ENCODE measurements at regions not wholly inside any gene's neighbourhood (a gene's known extent, or its start where the extent isn't known, plus 50 kb on each side); places are given as distances from the start of the nearest gene placed in this dataset.

- no peak overlapping the region for H3K27ac ChIP-seq
- 80 to 82% methylated on average over 2 of the region's 2 CpGs for WGBS, 2 donors
- no peaks in the 10 kb centered on the region for H3K36me3 ChIP-seq
- H3K9me3 ChIP-seq, result no peaks in the 10 kb centered on the region
- DNase-seq (ENCODE audit: low spot score in 2 of 2), result no peak
- no peaks in the 10 kb centered on the region for H3K27me3 ChIP-seq
- H3K4me3 ChIP-seq, result no peak overlapping the region
- no peaks in the 10 kb centered on the region for H3K4me1 ChIP-seq
- TF ChIP-seq, protein P1, sequence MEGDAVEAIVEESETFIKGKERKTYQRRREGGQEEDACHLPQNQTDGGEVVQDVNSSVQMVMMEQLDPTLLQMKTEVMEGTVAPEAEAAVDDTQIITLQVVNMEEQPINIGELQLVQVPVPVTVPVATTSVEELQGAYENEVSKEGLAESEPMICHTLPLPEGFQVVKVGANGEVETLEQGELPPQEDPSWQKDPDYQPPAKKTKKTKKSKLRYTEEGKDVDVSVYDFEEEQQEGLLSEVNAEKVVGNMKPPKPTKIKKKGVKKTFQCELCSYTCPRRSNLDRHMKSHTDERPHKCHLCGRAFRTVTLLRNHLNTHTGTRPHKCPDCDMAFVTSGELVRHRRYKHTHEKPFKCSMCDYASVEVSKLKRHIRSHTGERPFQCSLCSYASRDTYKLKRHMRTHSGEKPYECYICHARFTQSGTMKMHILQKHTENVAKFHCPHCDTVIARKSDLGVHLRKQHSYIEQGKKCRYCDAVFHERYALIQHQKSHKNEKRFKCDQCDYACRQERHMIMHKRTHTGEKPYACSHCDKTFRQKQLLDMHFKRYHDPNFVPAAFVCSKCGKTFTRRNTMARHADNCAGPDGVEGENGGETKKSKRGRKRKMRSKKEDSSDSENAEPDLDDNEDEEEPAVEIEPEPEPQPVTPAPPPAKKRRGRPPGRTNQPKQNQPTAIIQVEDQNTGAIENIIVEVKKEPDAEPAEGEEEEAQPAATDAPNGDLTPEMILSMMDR (IDR thresholded peaks at IDR 0.05), result no peak
- TF ChIP-seq EP300 (IDR thresholded peaks at IDR 0.05) (no peak), POLR2A (IDR thresholded peaks at IDR 0.05) (no peak)
Measured at GRCh38 chr6:95785785-95786184, 208.4 kb downstream of the MANEA start.

GRCh38 chr6:95786802-95787201 lies 209.5 kb downstream of the MANEA start:
- Histone ChIP-seq H3K9me3 (no peaks in the 10 kb centered on the region), H3K4me1 (no peaks in the 10 kb centered on the region), H3K27me3 (no peaks in the 10 kb centered on the region), H3K36me3 (no peaks in the 10 kb centered on the region), H3K4me3 (no peak overlapping the region), H3K27ac (no peak overlapping the region)
- 76 to 85% methylated on average over 3 of the region's 3 CpGs for WGBS, 2 donors
- TF ChIP-seq EP300 (IDR thresholded peaks at IDR 0.05) (no peak), POLR2A (IDR thresholded peaks at IDR 0.05) (no peak)
- TF ChIP-seq, protein P1 (IDR thresholded peaks at IDR 0.05), result no peak
- no peak for DNase-seq (ENCODE audit: low spot score in 2 of 2)

- WGBS, 2 donors, result 72 to 83% methylated on average over 7 of the region's 7 CpGs
Measured at GRCh38 chr6:95790787-95791186, 213.5 kb downstream of the MANEA start.

GRCh38 chr6:95794749-95795148 lies 217.4 kb downstream of the MANEA start:
- H3K27me3 ChIP-seq, result no peaks in the 10 kb centered on the region
- no peak overlapping the region for H3K27ac ChIP-seq
- H3K36me3 ChIP-seq, result no peaks in the 10 kb centered on the region
- peaks cover 0 to 5% (median 0%) of the 10 kb centered on the region in 4 donors for H3K9me3 ChIP-seq
- H3K4me3 ChIP-seq, result no peak overlapping the region
- TF ChIP-seq POLR2A (IDR thresholded peaks at IDR 0.05), result no peak
- no peak for TF ChIP-seq EP300 (IDR thresholded peaks at IDR 0.05)
- TF ChIP-seq, protein P1 (IDR thresholded peaks at IDR 0.05), result no peak
- no peaks in the 10 kb centered on the region for H3K4me1 ChIP-seq
- DNase-seq (ENCODE audit: low spot score in 2 of 2), result no peak

More at GRCh38 chr6:95790787-95791186, 213.5 kb downstream of the MANEA start:
- H3K4me1 ChIP-seq, result no peaks in the 10 kb centered on the region
- no peaks in the 10 kb centered on the region for H3K36me3 ChIP-seq
- H3K9me3 ChIP-seq, result peaks cover 0 to 5% (median 0%) of the 10 kb centered on the region in 4 donors
- TF ChIP-seq POLR2A (IDR thresholded peaks at IDR 0.05), result no peak
- TF ChIP-seq EP300 (IDR thresholded peaks at IDR 0.05), result no peak
- TF ChIP-seq, protein P1 (IDR thresholded peaks at IDR 0.05), result no peak
- no peak overlapping the region for H3K4me3 ChIP-seq
- no peaks in the 10 kb centered on the region for H3K27me3 ChIP-seq
- no peak for DNase-seq (ENCODE audit: low spot score in 2 of 2)
- no peak overlapping the region for H3K27ac ChIP-seq

DNA sequence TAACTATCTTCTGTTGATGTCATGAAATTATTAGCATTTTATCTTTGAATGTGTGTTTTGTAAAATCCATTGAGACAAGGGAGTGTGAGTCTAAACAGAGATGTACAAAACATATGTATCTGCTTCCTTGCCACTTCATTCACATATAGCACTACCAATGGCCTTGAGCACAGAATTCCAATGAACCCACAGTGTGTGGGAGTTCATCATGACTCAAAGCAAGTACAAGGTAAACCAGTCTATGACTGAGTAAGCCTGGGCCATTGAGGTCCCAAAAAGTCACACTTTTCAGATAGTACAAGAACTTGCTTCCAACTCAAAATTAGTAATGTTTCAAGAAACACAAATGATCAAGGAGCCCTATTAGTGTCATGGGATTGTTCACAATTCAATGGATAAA lies 218.6 kb downstream of the MANEA start:
- H3K27me3 ChIP-seq, result no peaks in the 10 kb centered on the region
- no peaks in the 10 kb centered on the region for H3K4me1 ChIP-seq
- H3K36me3 ChIP-seq, result no peaks in the 10 kb centered on the region
- H3K27ac ChIP-seq, result no peak overlapping the region
- TF ChIP-seq EP300 (IDR thresholded peaks at IDR 0.05) (no peak), POLR2A (IDR thresholded peaks at IDR 0.05) (no peak)
- TF ChIP-seq, protein P1 (IDR thresholded peaks at IDR 0.05), result no peak
- H3K9me3 ChIP-seq, result peaks cover 0 to 5% (median 0%) of the 10 kb centered on the region in 4 donors
- no peak for DNase-seq (ENCODE audit: low spot score in 2 of 2)
- H3K4me3 ChIP-seq, result no peak overlapping the region
